BE2C (cell line): ENCODE measurements at regions not wholly inside any gene's neighbourhood (a gene's known extent, or its start where the extent isn't known, plus 50 kb on each side); places are given as distances from the start of the nearest gene placed in this dataset.

Experiments
- DNase-seq: peaks from one replicate; pipeline ENCODE4 v3.0.0-alpha.2; 2020
- H3K27me3 ChIP-seq: fragments of 250-450 bp; sonication (Bioruptor Pico); 2 replicates; pipeline ENCODE4 v1.5.1; 2020; ENCODE audit warnings: mild to moderate bottlenecking
- H3K36me3 ChIP-seq: fragments of 250-450 bp; sonication (Bioruptor Pico); 2 replicates; pipeline ENCODE4 v1.5.1; 2020; ENCODE audit warnings: mild to moderate bottlenecking
- H3K4me1 ChIP-seq: fragments of 250-450 bp; sonication (Bioruptor Pico); 2 replicates; pipeline ENCODE4 v1.5.1; 2020
- H3K4me3 ChIP-seq: 2 replicates; pipeline ENCODE4 v1.5.1; 2011; ENCODE audit warnings: low read depth, low read length
- H3K9me3 ChIP-seq: fragments of 250-450 bp; sonication (Bioruptor Pico); 2 replicates; pipeline ENCODE4 v1.5.1; 2020
- TF ChIP-seq, protein P1 (sequence below): IDR thresholded peaks from 2 replicates; pipeline ENCODE4 v1.5.1; 2012; ENCODE audit warnings: mild to moderate bottlenecking, low read depth, low read length

DNA sequence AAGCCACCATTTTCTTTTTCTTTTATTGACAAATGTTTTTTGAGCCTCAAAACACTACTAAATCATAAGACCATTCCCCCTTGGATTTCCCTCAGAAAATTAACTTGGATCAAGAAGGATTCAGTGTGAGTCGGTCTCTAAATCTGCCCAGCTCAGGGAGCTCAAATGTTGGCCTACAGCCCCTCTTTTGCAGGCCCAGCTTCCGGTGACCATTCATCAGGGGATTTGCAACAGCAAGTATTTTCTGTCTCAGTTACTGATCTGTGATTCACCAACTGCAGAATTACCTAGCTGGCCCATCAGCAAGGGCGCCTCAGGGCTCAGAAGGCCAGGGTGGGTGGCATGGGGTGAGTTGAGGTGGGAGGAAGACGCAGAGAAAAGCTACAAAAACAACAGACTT, 318.1 kb downstream of the CDC5L start:
- H3K9me3 ChIP-seq, result no peaks in the 10 kb centered on the region
- no peak for DNase-seq
- TF ChIP-seq, protein P1, sequence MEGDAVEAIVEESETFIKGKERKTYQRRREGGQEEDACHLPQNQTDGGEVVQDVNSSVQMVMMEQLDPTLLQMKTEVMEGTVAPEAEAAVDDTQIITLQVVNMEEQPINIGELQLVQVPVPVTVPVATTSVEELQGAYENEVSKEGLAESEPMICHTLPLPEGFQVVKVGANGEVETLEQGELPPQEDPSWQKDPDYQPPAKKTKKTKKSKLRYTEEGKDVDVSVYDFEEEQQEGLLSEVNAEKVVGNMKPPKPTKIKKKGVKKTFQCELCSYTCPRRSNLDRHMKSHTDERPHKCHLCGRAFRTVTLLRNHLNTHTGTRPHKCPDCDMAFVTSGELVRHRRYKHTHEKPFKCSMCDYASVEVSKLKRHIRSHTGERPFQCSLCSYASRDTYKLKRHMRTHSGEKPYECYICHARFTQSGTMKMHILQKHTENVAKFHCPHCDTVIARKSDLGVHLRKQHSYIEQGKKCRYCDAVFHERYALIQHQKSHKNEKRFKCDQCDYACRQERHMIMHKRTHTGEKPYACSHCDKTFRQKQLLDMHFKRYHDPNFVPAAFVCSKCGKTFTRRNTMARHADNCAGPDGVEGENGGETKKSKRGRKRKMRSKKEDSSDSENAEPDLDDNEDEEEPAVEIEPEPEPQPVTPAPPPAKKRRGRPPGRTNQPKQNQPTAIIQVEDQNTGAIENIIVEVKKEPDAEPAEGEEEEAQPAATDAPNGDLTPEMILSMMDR, result no peak
- H3K36me3 ChIP-seq, result no peaks in the 10 kb centered on the region
- H3K27me3 ChIP-seq, result no peaks in the 10 kb centered on the region
- H3K4me1 ChIP-seq, result peaks cover 3% of the 10 kb centered on the region; the same call in 1 of the 2 replicates
- H3K4me3 ChIP-seq, result no peak overlapping the region

DNA sequence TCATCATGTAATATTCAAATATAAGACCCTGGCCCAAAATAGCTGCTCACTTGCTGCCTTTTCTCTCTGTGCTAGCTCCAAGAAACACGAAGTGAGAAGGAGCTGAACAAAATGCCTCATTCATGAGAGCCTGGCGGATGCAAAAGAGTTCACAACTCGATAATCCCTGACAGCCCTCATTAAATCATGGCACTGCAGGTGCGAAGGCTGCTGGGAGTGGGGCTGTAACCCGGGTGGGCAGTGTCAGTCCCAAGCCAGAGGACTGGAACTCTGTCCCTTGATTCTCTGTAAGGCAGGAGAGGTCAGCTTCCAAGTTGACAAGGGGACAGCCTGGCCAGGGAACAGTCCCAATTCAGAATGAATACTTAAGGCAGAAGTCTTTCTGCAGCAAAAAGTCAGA, 318.5 kb downstream of the CDC5L start:
- TF ChIP-seq, protein P1, result no peak
- no peaks in the 10 kb centered on the region for H3K27me3 ChIP-seq

DNA sequence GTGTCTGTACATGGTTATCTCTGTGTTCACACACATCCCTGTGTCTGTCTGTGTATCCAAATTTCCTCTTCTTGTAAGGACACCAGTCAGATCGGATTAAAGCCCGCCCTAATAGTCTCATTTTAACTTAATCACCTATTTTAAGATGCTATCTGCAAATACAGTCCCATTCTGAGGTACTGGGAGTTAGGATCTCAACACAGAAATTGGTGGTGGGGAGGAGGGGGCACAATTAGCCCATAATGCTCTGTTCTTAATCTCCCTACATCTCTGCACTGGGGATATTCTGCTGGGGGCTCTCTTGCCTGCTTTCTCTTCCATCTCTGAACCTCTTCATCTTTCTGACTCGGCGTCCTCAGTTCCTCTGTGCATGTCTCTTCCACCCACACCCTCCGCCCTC, 320.7 kb downstream of the CDC5L start:
- TF ChIP-seq, protein P1, result no peak
- Histone ChIP-seq H3K4me3 (no peak overlapping the region), H3K36me3 (no peaks in the 10 kb centered on the region), H3K27me3 (no peaks in the 10 kb centered on the region), H3K4me1 (peaks cover 7% of the 10 kb centered on the region; the same call in 1 of the 2 replicates), H3K9me3 (no peaks in the 10 kb centered on the region)
- DNase-seq, result peak; percentile 25

More for the DNA sequence above, 318.5 kb downstream of the CDC5L start:
- H3K4me3 ChIP-seq, result no peak overlapping the region
- no peaks in the 10 kb centered on the region for H3K9me3 ChIP-seq
- DNase-seq, result no peak
- no peaks in the 10 kb centered on the region for H3K36me3 ChIP-seq
- H3K4me1 ChIP-seq, result peaks cover 3% of the 10 kb centered on the region; the same call in 1 of the 2 replicates

DNA sequence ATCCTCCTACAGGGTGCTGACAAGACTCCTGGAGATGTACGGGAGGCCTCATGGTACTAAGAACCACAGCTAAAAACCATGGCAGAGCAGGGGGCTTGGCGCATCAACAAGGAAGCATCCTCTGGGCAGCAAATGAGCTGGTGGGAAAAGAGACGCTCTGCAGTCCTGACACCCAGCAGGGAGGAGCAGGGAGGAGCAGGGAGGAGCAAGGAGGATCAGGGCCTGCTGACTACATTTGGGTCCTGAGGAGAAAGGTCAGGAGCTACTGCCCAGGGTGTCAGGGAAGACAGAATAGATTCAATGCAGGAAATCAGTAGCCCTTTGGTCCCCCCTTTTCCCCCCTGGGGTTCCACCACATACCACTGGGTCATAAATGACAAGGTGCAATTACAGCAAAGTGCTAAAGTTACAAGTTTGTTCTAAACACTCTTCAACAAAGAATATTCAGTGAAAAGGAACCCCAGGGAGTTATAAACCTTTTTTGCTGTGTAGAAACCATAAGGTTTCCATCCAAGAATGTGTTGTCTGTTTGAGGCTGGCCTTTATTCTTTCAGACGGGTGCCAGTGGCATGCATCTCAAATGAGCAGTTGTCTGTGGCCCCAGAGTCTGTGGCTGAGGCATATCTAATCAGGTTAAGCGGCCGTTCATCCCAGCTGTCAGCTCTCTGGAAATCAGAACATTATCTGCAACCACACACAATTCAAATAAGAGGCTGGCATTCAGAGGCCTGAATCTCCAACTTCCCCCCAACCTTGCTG, 325.0 kb downstream of the CDC5L start:
- H3K9me3 ChIP-seq, result no peaks in the 10 kb centered on the region
- no peak overlapping the region for H3K4me3 ChIP-seq
- TF ChIP-seq, protein P1, result no peak
- no peaks in the 10 kb centered on the region for H3K27me3 ChIP-seq
- peak; percentile 36 for DNase-seq
- H3K4me1 ChIP-seq, result peaks cover 12% of the 10 kb centered on the region; the same call in 1 of the 2 replicates
- no peaks in the 10 kb centered on the region for H3K36me3 ChIP-seq

DNA sequence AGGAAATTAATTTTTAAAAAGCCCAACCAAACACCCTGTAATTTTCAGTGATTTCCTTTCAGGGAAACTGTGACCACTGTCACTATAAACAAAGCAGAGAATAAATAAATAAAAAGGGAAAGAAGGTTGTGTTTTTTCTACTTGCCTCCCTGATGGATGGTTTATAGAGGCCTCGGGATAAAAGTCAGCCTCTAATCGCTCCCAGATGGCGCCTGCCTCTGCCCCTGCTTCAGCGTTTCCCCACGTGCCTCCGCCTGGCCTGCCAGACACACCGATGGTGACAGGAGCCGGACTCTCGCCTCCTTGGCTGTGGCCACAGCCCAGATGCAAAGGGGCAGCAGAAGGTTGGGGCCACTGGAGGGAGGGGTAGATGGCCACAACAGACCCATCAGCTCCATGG, 327.7 kb downstream of the CDC5L start:
- H3K27me3 ChIP-seq, result no peaks in the 10 kb centered on the region
- TF ChIP-seq, protein P1, result no peak
- H3K9me3 ChIP-seq, result no peaks in the 10 kb centered on the region
- no peaks in the 10 kb centered on the region for H3K36me3 ChIP-seq
- H3K4me3 ChIP-seq, result no peak overlapping the region
- peaks cover 8% of the 10 kb centered on the region; the same call in 1 of the 2 replicates for H3K4me1 ChIP-seq
- peak; percentile 32 for DNase-seq

DNA sequence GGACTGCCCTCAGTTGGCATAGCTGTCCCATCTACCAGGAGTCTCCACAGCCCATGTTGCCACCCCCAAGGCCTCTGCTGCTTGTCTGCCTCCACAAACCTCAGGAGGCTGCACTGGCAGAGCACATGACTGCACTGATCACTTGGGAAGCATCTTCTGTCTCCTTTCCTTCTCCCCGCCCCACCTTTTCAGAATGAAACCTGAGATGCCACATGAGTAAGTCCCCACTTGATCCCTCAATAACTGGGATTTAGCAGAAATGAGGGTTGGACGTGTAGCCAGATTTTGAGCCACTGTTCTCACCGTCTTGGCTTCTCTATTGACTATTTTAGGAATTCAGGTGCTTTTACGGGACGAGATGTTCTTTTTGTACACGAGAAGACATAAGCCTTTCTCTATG, 328.4 kb downstream of the CDC5L start:
- DNase-seq, result no peak
- TF ChIP-seq, protein P1, result no peak
- H3K27me3 ChIP-seq, result no peaks in the 10 kb centered on the region

More for the DNA sequence above, 328.4 kb downstream of the CDC5L start:
- H3K9me3 ChIP-seq, result no peaks in the 10 kb centered on the region
- H3K36me3 ChIP-seq, result no peaks in the 10 kb centered on the region
- H3K4me3 ChIP-seq, result no peak overlapping the region
- peaks cover 8% of the 10 kb centered on the region; the same call in 1 of the 2 replicates for H3K4me1 ChIP-seq
